Fibroblast of lung (primary cell): ENCODE measurements at regions not wholly inside any gene's neighbourhood (a gene's known extent, or its start where the extent isn't known, plus 50 kb on each side); places are given as distances from the start of the nearest gene placed in this dataset.

Experiments used
- CTCF ChIP-seq, 2 donors: IDR thresholded peaks in 1 of 2; conservative IDR thresholded peaks in 1 of 2; 1 replicate in 1 of 2; 2 replicates in 1 of 2; pipeline ENCODE4 v1.5.1; 2011 to 2012; ENCODE audit warnings: low read length in 2 of 2, control low read depth in 1 of 2, inconsistent platforms in 1 of 2, low read depth in 1 of 2, mild to moderate bottlenecking in 1 of 2
- EZH2 ChIP-seq: IDR thresholded peaks from 2 replicates; pipeline ENCODE4 v1.5.1; 2012; ENCODE audit warnings: low read length, control low read depth, mild to moderate bottlenecking; ENCODE audit errors: missing control alignments

GRCh38 chr6:148085631-148086331 is 256.9 kb upstream of the SASH1 start:
- no peak for TF ChIP-seq CTCF (conservative IDR thresholded peaks at IDR 0.05 in 1 of 2, IDR thresholded peaks at IDR 0.05 in 1 of 2; ENCODE audit: low read depth in 1 of 2, low read length in 2 of 2)
- no peak for TF ChIP-seq EZH2
